ENCODE measurements at regions not wholly inside any gene's neighbourhood (a gene's known extent, or its start where the extent isn't known, plus 50 kb on each side); places are given as distances from the start of the nearest gene placed in this dataset.

GRCh38 chr20:63099456-63100173, 92.9 kb upstream of the BHLHE23 start:
- DNase-seq = no peak
- Histone ChIP-seq H3K4me1 (ENCODE audit: control insufficient read depth, insufficient read depth, low read length, poor library complexity, severe bottlenecking) (peaks cover 3% of the 10 kb centered on the region), H3K36me3 (ENCODE audit: control insufficient read depth, insufficient read depth, low read length) (no peaks in the 10 kb centered on the region), H3K4me3 (ENCODE audit: insufficient read depth, low read depth, low read length, poor library complexity, severe bottlenecking) (no peak overlapping the region), H3K27me3 (replicated peaks; ENCODE audit: control insufficient read depth, insufficient read depth, low read length, poor library complexity, severe bottlenecking) (no peaks in the 10 kb centered on the region), H3K27ac (ENCODE audit: insufficient read depth, low read length, poor library complexity, severe bottlenecking) (no peak overlapping the region), H3K9me3 (ENCODE audit: control insufficient read depth, low read length) (no peaks in the 10 kb centered on the region)

- peaks cover 3% of the 10 kb centered on the region for H3K4me1 ChIP-seq (ENCODE audit: control insufficient read depth, insufficient read depth, low read length, poor library complexity, severe bottlenecking)
- H3K27me3 ChIP-seq (replicated peaks; ENCODE audit: control insufficient read depth, insufficient read depth, low read length, poor library complexity, severe bottlenecking) = no peaks in the 10 kb centered on the region
Observed at GRCh38 chr20:63098195-63098810, 91.5 kb upstream of the BHLHE23 start.

DNA sequence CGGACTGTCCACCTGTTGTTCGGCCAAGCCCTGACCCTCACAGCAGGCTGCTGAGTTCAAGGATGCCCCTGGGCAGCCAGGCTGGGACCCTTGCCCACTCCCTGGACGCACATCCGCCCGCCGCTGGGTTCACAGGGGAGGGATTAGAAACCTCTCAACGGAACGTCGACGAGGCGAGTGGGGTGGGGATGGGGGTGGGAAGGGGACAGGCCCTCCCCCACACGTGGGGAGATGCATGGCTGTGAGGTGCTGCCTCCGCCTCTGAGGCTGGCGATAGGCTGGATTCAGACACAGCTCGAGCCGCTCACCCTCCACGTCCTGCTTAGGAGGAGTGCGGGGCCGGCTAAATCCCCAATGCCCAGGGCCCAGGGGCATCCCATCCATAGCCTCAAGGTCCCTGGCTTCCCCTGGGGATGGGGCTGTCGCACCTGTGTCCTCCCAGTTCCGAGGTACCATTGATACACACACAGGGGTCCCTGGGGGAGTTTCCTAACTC, 90.6 kb upstream of the BHLHE23 start:
- no peak overlapping the region for H3K27ac ChIP-seq (ENCODE audit: insufficient read depth, low read length, poor library complexity, severe bottlenecking)

More at GRCh38 chr20:63098195-63098810, 91.5 kb upstream of the BHLHE23 start:
- no peak for DNase-seq
- Histone ChIP-seq H3K27ac (ENCODE audit: insufficient read depth, low read length, poor library complexity, severe bottlenecking) (no peak overlapping the region), H3K4me3 (ENCODE audit: insufficient read depth, low read depth, low read length, poor library complexity, severe bottlenecking) (no peak overlapping the region), H3K36me3 (ENCODE audit: control insufficient read depth, insufficient read depth, low read length) (no peaks in the 10 kb centered on the region), H3K9me3 (ENCODE audit: control insufficient read depth, low read length) (no peaks in the 10 kb centered on the region)

DNA sequence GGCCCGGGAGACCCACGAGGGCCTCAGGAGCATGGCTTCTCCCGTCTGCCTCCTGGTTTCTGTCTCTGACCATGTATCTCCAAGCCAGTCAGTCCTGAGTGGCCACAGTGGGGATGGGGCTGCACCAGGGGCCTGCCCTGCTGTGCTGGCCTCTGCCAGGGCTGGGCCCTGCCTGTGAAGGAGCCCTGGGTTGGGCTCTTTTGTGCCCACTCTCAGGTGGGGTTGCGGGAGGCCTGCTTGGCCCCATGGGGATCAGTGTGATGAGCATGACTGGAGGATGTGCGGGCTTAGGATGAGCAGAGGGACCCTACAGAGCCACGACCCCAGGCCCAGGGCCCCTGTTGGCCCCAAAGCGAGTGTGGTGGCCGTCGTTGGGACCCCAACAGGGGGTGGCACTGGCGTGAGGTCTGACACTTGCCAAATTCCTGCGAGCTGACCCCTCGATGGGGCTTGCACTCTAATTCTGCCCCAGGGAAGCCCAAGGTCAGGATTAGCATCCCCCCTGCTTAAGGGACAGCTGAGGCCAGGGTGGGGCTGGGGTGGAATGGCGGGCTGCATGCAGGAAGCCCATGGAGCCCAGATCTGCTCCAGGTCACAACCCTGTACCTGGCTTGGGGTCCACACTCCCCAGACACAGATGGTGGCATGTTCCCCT, 90.0 kb upstream of the BHLHE23 start:
- H3K27me3 ChIP-seq (replicated peaks; ENCODE audit: control insufficient read depth, insufficient read depth, low read length, poor library complexity, severe bottlenecking) = no peaks in the 10 kb centered on the region
- no peak for DNase-seq

More for the DNA sequence above, 90.6 kb upstream of the BHLHE23 start:
- H3K9me3 ChIP-seq (ENCODE audit: control insufficient read depth, low read length) = no peaks in the 10 kb centered on the region
- H3K4me1 ChIP-seq (ENCODE audit: control insufficient read depth, insufficient read depth, low read length, poor library complexity, severe bottlenecking) = peaks cover 3% of the 10 kb centered on the region
- H3K4me3 ChIP-seq (ENCODE audit: insufficient read depth, low read depth, low read length, poor library complexity, severe bottlenecking) = no peak overlapping the region
- H3K27me3 ChIP-seq (replicated peaks; ENCODE audit: control insufficient read depth, insufficient read depth, low read length, poor library complexity, severe bottlenecking) = no peaks in the 10 kb centered on the region
- DNase-seq = no peak
- H3K36me3 ChIP-seq (ENCODE audit: control insufficient read depth, insufficient read depth, low read length) = no peaks in the 10 kb centered on the region

DNA sequence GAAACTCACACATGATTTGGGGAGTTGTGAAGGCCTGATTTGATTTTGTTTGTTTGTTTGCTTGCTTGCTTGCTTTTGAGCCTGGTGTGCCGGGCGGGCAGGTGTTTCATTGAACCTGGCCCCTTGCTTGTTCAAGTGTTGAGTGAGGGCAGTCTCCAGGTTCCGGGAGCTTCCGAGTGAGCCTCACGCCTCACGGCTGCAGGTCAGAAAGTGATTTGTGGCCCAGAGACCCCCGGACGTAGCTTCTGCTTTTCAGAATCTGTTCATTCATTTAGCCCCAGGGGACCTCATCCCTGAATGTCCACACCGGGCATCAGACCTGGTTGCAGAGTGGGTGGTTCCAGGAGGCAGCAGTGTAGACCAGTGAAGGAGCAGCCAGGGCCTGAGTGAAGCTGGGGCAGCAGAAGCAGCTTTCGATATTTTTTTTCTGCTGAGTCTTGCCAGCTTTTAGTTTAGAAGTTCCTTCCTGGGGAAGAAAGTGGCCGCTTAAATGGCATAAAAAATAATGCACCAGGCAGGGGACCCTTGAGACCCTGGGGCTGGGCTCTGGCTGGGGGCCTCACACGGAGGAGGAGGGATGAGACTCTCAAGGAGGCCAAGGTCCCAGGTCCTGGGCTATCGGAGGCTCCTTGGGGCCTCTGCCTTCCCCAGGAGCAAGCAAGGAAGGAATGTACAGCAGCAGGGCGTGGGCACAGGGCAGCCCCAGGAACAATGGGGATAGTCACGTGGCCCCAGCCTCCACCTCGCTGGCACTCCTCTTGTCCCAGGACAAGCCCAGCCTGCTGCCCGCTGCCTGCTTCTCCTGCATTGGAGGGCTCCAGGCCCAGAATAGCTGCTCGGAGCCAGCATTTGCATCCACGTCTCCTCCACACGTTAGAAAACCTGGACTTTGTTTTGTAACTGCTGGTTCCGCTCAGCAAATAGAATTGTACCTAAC, 89.2 kb upstream of the BHLHE23 start:
- Histone ChIP-seq H3K4me3 (ENCODE audit: insufficient read depth, low read depth, low read length, poor library complexity, severe bottlenecking) (no peak overlapping the region), H3K36me3 (ENCODE audit: control insufficient read depth, insufficient read depth, low read length) (no peaks in the 10 kb centered on the region), H3K27me3 (replicated peaks; ENCODE audit: control insufficient read depth, insufficient read depth, low read length, poor library complexity, severe bottlenecking) (no peaks in the 10 kb centered on the region), H3K27ac (ENCODE audit: insufficient read depth, low read length, poor library complexity, severe bottlenecking) (no peak overlapping the region), H3K9me3 (ENCODE audit: control insufficient read depth, low read length) (no peaks in the 10 kb centered on the region), H3K4me1 (ENCODE audit: control insufficient read depth, insufficient read depth, low read length, poor library complexity, severe bottlenecking) (no peaks in the 10 kb centered on the region)
- DNase-seq = no peak

More for the DNA sequence above, 90.0 kb upstream of the BHLHE23 start:
- Histone ChIP-seq H3K27ac (ENCODE audit: insufficient read depth, low read length, poor library complexity, severe bottlenecking) (no peak overlapping the region), H3K9me3 (ENCODE audit: control insufficient read depth, low read length) (no peaks in the 10 kb centered on the region), H3K36me3 (ENCODE audit: control insufficient read depth, insufficient read depth, low read length) (no peaks in the 10 kb centered on the region), H3K4me3 (ENCODE audit: insufficient read depth, low read depth, low read length, poor library complexity, severe bottlenecking) (no peak overlapping the region), H3K4me1 (ENCODE audit: control insufficient read depth, insufficient read depth, low read length, poor library complexity, severe bottlenecking) (peaks cover 2% of the 10 kb centered on the region)

DNA sequence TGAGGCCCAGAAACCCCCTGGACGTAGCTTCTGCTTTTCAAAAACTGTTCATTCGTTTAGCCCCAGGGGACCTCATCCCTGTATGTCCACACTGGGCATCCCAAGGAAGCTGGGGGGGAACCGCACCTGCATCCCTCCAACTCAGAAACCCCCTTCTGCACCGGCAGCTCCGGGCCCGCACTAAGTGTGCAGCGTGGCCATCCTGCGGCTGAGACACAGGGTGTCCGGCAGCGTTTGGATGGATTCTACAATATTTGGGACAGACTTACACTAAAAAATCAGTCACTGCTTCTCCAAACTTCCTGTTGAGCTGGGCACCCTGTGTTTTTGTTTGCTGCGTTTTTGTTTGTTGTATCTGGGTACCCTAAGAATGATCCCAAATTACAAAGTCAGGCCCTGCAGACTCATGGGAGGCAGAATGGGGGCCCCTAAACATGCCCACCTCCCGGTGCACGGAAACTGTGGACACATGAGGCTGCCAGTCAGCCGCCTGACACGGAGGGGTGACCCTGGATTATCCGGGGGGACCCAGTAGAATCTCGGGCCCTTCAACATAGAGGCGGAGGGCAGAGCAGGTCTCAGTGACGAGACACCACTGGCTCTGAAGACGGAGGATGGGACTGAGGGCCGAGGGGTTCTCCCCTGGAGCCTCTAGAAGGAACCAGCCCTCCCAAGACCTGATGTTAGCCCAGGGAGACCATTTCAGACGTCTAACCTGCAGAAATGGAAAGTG, 88.2 kb upstream of the BHLHE23 start:
- Histone ChIP-seq H3K4me1 (ENCODE audit: control insufficient read depth, insufficient read depth, low read length, poor library complexity, severe bottlenecking) (no peaks in the 10 kb centered on the region), H3K36me3 (ENCODE audit: control insufficient read depth, insufficient read depth, low read length) (no peaks in the 10 kb centered on the region), H3K4me3 (ENCODE audit: insufficient read depth, low read depth, low read length, poor library complexity, severe bottlenecking) (no peak overlapping the region), H3K9me3 (ENCODE audit: control insufficient read depth, low read length) (no peaks in the 10 kb centered on the region), H3K27me3 (replicated peaks; ENCODE audit: control insufficient read depth, insufficient read depth, low read length, poor library complexity, severe bottlenecking) (no peaks in the 10 kb centered on the region), H3K27ac (ENCODE audit: insufficient read depth, low read length, poor library complexity, severe bottlenecking) (no peak overlapping the region)
- DNase-seq = no peak

GRCh38 chr20:63093966-63094766, 87.4 kb upstream of the BHLHE23 start:
- H3K27ac ChIP-seq (ENCODE audit: insufficient read depth, low read length, poor library complexity, severe bottlenecking) = no peak overlapping the region
- no peaks in the 10 kb centered on the region for H3K27me3 ChIP-seq (replicated peaks; ENCODE audit: control insufficient read depth, insufficient read depth, low read length, poor library complexity, severe bottlenecking)
- H3K4me1 ChIP-seq (ENCODE audit: control insufficient read depth, insufficient read depth, low read length, poor library complexity, severe bottlenecking) = no peaks in the 10 kb centered on the region
- no peaks in the 10 kb centered on the region for H3K36me3 ChIP-seq (ENCODE audit: control insufficient read depth, insufficient read depth, low read length)
- no peak for DNase-seq
- H3K9me3 ChIP-seq (ENCODE audit: control insufficient read depth, low read length) = no peaks in the 10 kb centered on the region
- H3K4me3 ChIP-seq (ENCODE audit: insufficient read depth, low read depth, low read length, poor library complexity, severe bottlenecking) = no peak overlapping the region

GRCh38 chr20:63092660-63093215, 86.0 kb upstream of the BHLHE23 start:
- no peak for DNase-seq
- H3K27me3 ChIP-seq (replicated peaks; ENCODE audit: control insufficient read depth, insufficient read depth, low read length, poor library complexity, severe bottlenecking) = no peaks in the 10 kb centered on the region

More at GRCh38 chr20:63092660-63093215, 86.0 kb upstream of the BHLHE23 start:
- Histone ChIP-seq H3K36me3 (ENCODE audit: control insufficient read depth, insufficient read depth, low read length) (no peaks in the 10 kb centered on the region), H3K9me3 (ENCODE audit: control insufficient read depth, low read length) (no peaks in the 10 kb centered on the region), H3K4me3 (ENCODE audit: insufficient read depth, low read depth, low read length, poor library complexity, severe bottlenecking) (no peak overlapping the region), H3K27ac (ENCODE audit: insufficient read depth, low read length, poor library complexity, severe bottlenecking) (no peak overlapping the region), H3K4me1 (ENCODE audit: control insufficient read depth, insufficient read depth, low read length, poor library complexity, severe bottlenecking) (no peaks in the 10 kb centered on the region)
